Erythroblast (primary cell): ENCODE measurements at regions not wholly inside any gene's neighbourhood (a gene's known extent, or its start where the extent isn't known, plus 50 kb on each side); places are given as distances from the start of the nearest gene placed in this dataset.

ENCODE experiments used
- GATA1 ChIP-seq: IDR thresholded peaks from 2 replicates; pipeline ENCODE4 v1.6.1; 2011; ENCODE audit warnings: low read depth, mild to moderate bottlenecking, control low read depth, low read length, moderate library complexity
- POLR2A ChIP-seq: IDR thresholded peaks from 2 replicates; pipeline ENCODE4 v1.6.1; 2011; ENCODE audit warnings: mild to moderate bottlenecking, low read length

DNA sequence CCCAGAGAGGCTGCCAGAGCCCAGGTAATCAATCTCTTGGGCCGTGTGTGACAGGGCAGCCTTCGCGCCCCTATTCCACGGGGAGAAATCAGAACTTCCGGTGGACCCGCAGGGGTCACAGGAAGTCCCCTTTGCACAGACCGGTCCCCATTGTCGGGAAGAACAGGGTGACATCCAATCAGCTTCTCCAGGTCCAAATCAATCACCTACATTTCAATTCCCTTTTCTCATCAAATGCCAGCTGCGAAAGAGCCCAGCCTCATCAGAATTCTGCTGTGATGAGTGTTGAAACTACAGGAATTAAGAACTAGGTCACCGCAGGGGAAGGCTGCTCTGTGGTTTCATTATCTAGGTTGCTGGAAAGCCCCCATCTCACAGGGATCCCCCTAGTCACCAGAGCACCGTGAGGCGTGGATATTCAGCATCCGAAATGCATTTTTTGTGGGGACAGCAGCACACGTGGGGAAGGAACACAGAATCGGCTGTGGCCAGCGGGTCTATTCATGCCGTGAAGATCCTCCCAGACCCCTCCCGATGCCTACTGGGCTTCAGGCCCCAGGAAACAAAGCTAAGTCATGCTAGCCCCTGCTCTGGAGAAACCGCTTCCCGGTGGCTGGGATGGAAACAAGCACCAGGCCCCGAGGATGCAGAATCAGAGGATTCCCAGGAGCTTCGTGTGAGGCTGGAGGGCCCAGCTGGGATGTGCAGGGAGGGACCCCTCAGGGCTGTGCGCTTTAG lies 193.7 kb upstream of the ID2 start:
- no peak for TF ChIP-seq POLR2A
- TF ChIP-seq GATA1, result no peak
